ENCODE measurements at regions not wholly inside any gene's neighbourhood (a gene's known extent, or its start where the extent isn't known, plus 50 kb on each side); places are given as distances from the start of the nearest gene placed in this dataset.

DNA sequence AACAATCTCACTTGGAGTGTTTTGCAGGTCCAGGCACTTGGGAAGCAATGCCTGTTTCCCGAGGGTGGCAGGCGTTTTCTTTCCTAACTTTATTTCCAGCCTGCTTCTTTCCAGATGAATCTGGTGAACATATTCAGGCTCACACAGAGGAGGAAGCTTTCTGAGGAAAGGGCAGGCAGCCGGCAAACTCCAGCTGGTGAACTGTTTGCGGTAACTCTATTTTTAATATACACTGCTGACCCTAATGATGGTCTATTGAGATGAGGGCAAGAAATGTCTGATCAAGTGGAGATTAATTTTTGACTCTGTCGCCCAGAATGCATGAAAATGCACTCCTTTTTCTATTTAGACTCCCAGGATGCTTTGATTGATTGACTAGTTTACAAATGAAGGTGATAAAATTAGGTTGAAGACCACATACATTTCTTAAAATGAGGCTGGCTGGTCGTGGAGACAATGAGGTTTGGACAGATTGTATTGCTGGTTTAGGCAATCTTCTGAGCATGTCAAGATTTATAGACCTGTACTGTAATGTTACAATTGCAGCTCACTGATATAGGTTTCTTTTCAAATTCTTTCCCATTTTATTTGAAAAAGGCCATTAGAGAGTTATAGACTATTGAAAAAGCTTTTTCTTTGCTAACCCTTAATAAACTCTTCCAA, 153.8 kb downstream of the ATG4C start:
- TF ChIP-seq CTCF (IDR thresholded peaks at IDR 0.05; ENCODE audit: borderline replicate concordance, insufficient read depth, low read depth, low read length): no peak
- H3K4me3 ChIP-seq (ENCODE audit: low read depth, low read length): no peak overlapping the region

DNA sequence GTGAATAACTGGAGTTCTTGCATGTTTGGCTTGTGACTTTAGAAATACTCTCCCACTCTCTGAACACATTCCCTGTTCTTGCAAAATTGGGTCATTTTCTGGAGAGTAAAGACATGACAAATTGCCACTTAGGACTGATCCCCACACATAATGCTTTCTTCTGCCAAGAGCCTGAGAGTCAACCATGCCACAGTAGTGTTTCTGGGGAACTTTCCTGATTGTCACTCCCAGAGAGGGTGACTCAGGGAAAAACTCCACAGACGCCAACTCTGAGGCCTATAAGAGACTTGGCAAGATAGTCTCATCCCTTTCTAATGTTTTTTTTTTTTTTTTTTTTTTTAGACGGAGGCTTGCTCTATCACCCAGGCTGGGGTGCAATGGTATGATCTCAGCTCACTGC, 157.8 kb downstream of the ATG4C start:
- no peak overlapping the region for H3K4me3 ChIP-seq (ENCODE audit: low read depth, low read length)
- no peak for TF ChIP-seq CTCF (IDR thresholded peaks at IDR 0.05; ENCODE audit: borderline replicate concordance, insufficient read depth, low read depth, low read length)

GRCh38 chr1:62946511-62946910, 162.6 kb downstream of the ATG4C start:
- no peak for TF ChIP-seq CTCF (IDR thresholded peaks at IDR 0.05; ENCODE audit: borderline replicate concordance, insufficient read depth, low read depth, low read length)
- no peak overlapping the region for H3K4me3 ChIP-seq (ENCODE audit: low read depth, low read length)

DNA sequence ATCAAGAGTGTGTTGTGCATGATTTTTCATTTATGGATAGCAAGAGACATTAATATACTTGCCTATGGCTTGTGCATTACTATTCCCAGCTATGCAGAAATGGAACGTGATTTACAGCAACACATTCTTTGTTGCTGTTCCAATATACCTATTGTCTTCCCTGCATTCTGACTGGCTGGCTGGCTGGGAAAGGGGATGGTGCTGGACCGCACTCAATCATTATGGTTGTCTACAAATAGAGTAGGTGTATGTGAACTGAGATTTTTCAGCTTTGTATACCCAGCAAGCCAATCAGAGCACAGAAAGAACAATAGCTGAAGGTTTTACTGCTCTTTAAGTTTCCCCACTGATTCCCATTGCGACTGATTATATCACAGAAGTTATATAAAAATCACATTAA, 167.5 kb downstream of the ATG4C start:
- H3K4me3 ChIP-seq (ENCODE audit: low read depth, low read length): no peak overlapping the region
- no peak for TF ChIP-seq CTCF (IDR thresholded peaks at IDR 0.05; ENCODE audit: borderline replicate concordance, insufficient read depth, low read depth, low read length)

DNA sequence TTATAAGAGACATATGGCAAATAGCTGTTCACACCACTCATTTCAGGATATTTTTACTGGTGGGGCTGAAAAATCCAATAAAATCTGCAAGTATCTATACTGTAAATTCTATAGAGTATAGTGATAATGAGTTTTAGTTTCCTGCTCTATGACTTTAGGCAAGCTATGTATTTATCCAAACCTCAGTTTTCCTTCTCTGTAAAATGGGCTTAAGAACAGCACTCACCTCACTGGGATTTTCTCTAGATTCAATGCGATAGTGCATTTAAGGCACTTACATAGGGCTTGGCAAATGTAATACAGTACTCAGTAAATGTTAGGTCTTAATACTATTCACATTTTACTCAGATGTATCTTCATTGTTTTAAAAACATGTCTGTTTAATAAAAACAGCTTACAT, 168.7 kb downstream of the ATG4C start:
- TF ChIP-seq CTCF (IDR thresholded peaks at IDR 0.05; ENCODE audit: borderline replicate concordance, insufficient read depth, low read depth, low read length): no peak
- no peak overlapping the region for H3K4me3 ChIP-seq (ENCODE audit: low read depth, low read length)

- TF ChIP-seq CTCF (IDR thresholded peaks at IDR 0.05; ENCODE audit: borderline replicate concordance, insufficient read depth, low read depth, low read length): no peak
- no peak overlapping the region for H3K4me3 ChIP-seq (ENCODE audit: low read depth, low read length)
These were observed 169.7 kb downstream of the ATG4C start for GRCh38 chr1:62953633-62954032.

DNA sequence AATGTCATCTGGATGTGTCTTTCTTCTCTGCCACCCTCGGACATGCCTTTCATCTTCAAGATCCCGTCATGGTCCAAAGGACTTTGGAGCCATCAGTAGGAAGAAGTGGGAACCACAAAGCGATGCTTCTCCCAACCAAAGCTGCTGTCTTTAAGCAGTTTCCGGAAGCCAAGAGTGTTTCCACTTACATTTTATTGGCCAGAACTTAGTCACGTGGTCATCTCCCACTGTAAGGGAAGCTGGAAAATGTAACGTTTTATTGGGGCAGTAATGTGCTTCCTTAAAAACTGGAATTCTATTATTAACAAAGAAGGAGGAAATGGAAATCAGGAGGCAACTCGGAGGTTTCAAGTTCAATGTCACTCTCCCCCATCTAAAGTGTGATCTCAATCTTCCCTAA, 170.8 kb downstream of the ATG4C start:
- TF ChIP-seq CTCF (IDR thresholded peaks at IDR 0.05; ENCODE audit: borderline replicate concordance, insufficient read depth, low read depth, low read length): no peak
- no peak overlapping the region for H3K4me3 ChIP-seq (ENCODE audit: low read depth, low read length)

All from GM12875 (cell line).